Esophagus muscularis mucosa (tissue), 4 donors: ENCODE measurements at regions not wholly inside any gene's neighbourhood (a gene's known extent, or its start where the extent isn't known, plus 50 kb on each side); places are given as distances from the start of the nearest gene placed in this dataset.

Experiments used
- EP300 ChIP-seq: sonication (generic); formaldehyde crosslinking; IDR thresholded peaks from one replicate; pipeline ENCODE4 v1.6.1; 2017; ENCODE audit warnings: antibody characterized with exemption
- POLR2A ChIP-seq: fragments of 450-650 bp; IDR thresholded peaks from one replicate; pipeline ENCODE4 v1.6.1; 2017; ENCODE audit warnings: antibody characterized with exemption, moderate library complexity, mild to moderate bottlenecking, low read depth
- POLR2AphosphoS5 ChIP-seq, 2 donors: sonication (generic); formaldehyde crosslinking; IDR thresholded peaks; one replicate each; pipeline ENCODE4 v1.6.1; 2017; ENCODE audit warnings: antibody characterized with exemption in 2 of 2
- TF ChIP-seq, protein P1 (sequence below), 3 experiments: fragments of 200-600 bp in 2 of 3; fragments of 450-650 bp in 1 of 3; sonication (generic) in 2 of 3; IDR thresholded peaks; one replicate each; pipeline ENCODE4 v1.5.1; 2017 to 2019; ENCODE audit warnings: antibody characterized with exemption in 3 of 3, mild to moderate bottlenecking in 2 of 3, moderate library complexity in 1 of 3

- TF ChIP-seq, protein P1, sequence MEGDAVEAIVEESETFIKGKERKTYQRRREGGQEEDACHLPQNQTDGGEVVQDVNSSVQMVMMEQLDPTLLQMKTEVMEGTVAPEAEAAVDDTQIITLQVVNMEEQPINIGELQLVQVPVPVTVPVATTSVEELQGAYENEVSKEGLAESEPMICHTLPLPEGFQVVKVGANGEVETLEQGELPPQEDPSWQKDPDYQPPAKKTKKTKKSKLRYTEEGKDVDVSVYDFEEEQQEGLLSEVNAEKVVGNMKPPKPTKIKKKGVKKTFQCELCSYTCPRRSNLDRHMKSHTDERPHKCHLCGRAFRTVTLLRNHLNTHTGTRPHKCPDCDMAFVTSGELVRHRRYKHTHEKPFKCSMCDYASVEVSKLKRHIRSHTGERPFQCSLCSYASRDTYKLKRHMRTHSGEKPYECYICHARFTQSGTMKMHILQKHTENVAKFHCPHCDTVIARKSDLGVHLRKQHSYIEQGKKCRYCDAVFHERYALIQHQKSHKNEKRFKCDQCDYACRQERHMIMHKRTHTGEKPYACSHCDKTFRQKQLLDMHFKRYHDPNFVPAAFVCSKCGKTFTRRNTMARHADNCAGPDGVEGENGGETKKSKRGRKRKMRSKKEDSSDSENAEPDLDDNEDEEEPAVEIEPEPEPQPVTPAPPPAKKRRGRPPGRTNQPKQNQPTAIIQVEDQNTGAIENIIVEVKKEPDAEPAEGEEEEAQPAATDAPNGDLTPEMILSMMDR (IDR thresholded peaks at IDR 0.05), result no peak
- TF ChIP-seq POLR2AphosphoS5 (IDR thresholded peaks at IDR 0.05) (no peak), POLR2A (no peak), EP300 (no peak)
Observed at GRCh38 chr7:22934023-22934422, 79.9 kb downstream of the HYCC1 start.
